ENCODE measurements at regions not wholly inside any gene's neighbourhood (a gene's known extent, or its start where the extent isn't known, plus 50 kb on each side); places are given as distances from the start of the nearest gene placed in this dataset.

DNA sequence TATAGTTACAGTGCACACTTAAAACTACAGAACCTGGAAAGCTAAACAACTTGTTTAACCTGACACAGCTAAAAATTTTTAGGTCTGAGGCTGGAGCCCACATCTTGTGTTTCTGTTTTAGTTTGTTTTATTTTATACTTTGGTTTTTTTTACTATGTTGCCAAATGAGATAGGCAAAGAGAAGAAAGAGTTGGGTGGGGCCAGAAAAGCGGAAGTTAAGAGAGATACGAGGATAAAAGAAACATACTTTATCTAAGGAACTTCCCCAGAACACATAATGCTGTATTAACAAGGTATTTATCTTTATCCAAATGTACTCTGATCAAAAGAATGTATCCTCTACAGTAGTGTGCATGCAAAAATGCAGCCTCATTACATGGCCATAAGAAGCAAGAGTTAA lies 1145.7 kb downstream of the EPHA3 start:
- TF ChIP-seq CHD2 (IDR thresholded peaks at IDR 0.05; ENCODE audit: low read depth, low read length) (no peak), REST (IDR thresholded peaks at IDR 0.05; ENCODE audit: borderline replicate concordance) (no peak), REST (CRISPR knock-in tag; IDR thresholded peaks at IDR 0.05; ENCODE audit: low read depth) (no peak), TARDBP (IDR thresholded peaks at IDR 0.05) (no peak)
